GM12878 (cell line): ENCODE measurements at regions not wholly inside any gene's neighbourhood (a gene's known extent, or its start where the extent isn't known, plus 50 kb on each side); places are given as distances from the start of the nearest gene placed in this dataset.

Source experiments
- CEBPB ChIP-seq, 2 experiments: fragments of 150-350 bp in 1 of 2; IDR thresholded peaks; 2 replicates each; pipeline ENCODE4 v1.6.1; 2012 to 2014; ENCODE audit warnings: low read depth in 2 of 2, low read length in 2 of 2, borderline replicate concordance in 1 of 2, inconsistent platforms in 1 of 2
- CTCF ChIP-seq, 3 experiments: IDR thresholded peaks in 2 of 3; conservative IDR thresholded peaks in 1 of 3; 2 replicates each; pipeline ENCODE4 v1.5.1; 2011; ENCODE audit warnings: low read depth in 3 of 3, low read length in 3 of 3, mild to moderate bottlenecking in 3 of 3, control low read depth in 2 of 3, moderate library complexity in 2 of 3, inconsistent platforms in 1 of 3, mixed read lengths in 1 of 3; ENCODE audit not compliant: control insufficient read depth in 2 of 3, insufficient read depth in 1 of 3; ENCODE audit errors: extremely low read depth in 1 of 3
- FOS ChIP-seq: IDR thresholded peaks from 3 replicates; pipeline ENCODE4 v1.6.1; 2011; ENCODE audit warnings: borderline replicate concordance; ENCODE audit not compliant: insufficient read length; ENCODE audit errors: extremely low read depth
- KAT2A ChIP-seq: conservative IDR thresholded peaks from 2 replicates; pipeline ENCODE4 v1.6.1; 2011; ENCODE audit warnings: low read depth, low read length; ENCODE audit not compliant: control insufficient read depth
- MAX ChIP-seq: IDR thresholded peaks from 2 replicates; pipeline ENCODE4 v1.6.1; 2012; ENCODE audit warnings: low read depth, low read length, improper control_type of control experiment
- POLR2AphosphoS5 ChIP-seq: IDR thresholded peaks from 2 replicates; pipeline ENCODE4 v1.6.1; 2011; ENCODE audit warnings: mild to moderate bottlenecking, low read length, inconsistent platforms
- RCOR1 ChIP-seq: conservative IDR thresholded peaks from 2 replicates; pipeline ENCODE4 v1.6.1; 2012; ENCODE audit warnings: low read depth, low read length, improper control_type of control experiment
- RFX5 ChIP-seq: IDR thresholded peaks from 2 replicates; pipeline ENCODE4 v1.6.1; 2011; ENCODE audit warnings: low read depth, low read length, improper control_type of control experiment
- STAT3 ChIP-seq: IDR thresholded peaks from 2 replicates; pipeline ENCODE4 v1.6.1; 2011; ENCODE audit warnings: low read depth, low read length, improper control_type of control experiment
- TF ChIP-seq, protein P1 (sequence below): fragments of 450-650 bp; formaldehyde crosslinking; IDR thresholded peaks from 2 replicates; pipeline ENCODE4 v1.5.0; 2022; ENCODE audit warnings: mild to moderate bottlenecking, missing genetic modification characterization

DNA sequence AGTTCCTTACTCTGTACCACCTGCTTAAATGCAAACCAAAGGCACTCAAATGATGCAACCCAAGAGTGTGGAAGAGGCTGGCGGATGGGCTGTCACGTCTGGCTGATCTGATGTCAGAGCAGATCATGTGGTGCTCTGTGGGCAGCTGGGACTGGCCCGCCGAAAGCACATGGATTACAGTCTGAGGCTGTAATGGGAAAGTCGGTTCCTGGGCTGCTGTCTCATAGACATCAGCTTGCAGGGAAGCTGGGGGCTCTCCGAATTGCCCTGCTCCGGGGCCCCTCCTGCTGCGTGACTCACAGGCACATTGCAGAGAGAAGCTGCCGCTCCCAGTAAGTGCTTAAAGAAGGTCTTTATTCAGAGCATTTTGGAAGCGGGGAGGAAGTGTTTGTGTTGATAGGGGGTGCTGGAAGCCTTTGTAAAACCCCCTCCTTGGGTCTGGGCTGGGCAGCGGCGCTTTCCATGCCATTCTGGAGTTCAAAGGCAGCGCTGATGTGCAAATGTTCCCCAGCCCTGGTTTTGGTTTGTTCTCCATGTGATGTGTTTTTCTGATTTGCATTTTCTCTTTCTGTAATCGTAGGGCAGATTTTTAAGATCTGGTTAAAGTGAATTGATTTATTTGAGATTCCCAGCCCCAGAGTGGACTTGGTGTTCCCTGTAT lies 181.1 kb downstream of the LARP7 start:
- TF ChIP-seq KAT2A, result no peak
- TF ChIP-seq MAX, result peak; percentile 59; the same call in 1 of the 2 replicates
- no peak for TF ChIP-seq STAT3
- TF ChIP-seq POLR2AphosphoS5, result peak; percentile 79
- no peak for TF ChIP-seq FOS
- TF ChIP-seq CEBPB (IDR thresholded peaks at IDR 0.05; ENCODE audit: borderline replicate concordance in 1 of 2, low read depth in 2 of 2, low read length in 2 of 2), result peak in 1 of 2 experiments; percentile 74; a peak in 1 of 4 replicates
- TF ChIP-seq, protein P1, sequence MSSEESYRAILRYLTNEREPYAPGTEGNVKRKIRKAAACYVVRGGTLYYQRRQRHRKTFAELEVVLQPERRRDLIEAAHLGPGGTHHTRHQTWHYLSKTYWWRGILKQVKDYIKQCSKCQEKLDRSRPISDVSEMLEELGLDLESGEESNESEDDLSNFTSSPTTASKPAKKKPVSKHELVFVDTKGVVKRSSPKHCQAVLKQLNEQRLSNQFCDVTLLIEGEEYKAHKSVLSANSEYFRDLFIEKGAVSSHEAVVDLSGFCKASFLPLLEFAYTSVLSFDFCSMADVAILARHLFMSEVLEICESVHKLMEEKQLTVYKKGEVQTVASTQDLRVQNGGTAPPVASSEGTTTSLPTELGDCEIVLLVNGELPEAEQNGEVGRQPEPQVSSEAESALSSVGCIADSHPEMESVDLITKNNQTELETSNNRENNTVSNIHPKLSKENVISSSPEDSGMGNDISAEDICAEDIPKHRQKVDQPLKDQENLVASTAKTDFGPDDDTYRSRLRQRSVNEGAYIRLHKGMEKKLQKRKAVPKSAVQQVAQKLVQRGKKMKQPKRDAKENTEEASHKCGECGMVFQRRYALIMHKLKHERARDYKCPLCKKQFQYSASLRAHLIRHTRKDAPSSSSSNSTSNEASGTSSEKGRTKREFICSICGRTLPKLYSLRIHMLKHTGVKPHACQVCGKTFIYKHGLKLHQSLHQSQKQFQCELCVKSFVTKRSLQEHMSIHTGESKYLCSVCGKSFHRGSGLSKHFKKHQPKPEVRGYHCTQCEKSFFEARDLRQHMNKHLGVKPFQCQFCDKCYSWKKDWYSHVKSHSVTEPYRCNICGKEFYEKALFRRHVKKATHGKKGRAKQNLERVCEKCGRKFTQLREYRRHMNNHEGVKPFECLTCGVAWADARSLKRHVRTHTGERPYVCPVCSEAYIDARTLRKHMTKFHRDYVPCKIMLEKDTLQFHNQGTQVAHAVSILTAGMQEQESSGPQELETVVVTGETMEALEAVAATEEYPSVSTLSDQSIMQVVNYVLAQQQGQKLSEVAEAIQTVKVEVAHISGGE, result no peak
- no peak for TF ChIP-seq RCOR1
- no peak for TF ChIP-seq RFX5
- peak in 1 of 3 experiments; percentile 32; a peak in 1 of 6 replicates for TF ChIP-seq CTCF (IDR thresholded peaks at IDR 0.05 in 2 of 3, conservative IDR thresholded peaks at IDR 0.05 in 1 of 3; ENCODE audit: control insufficient read depth in 2 of 3, extremely low read depth in 1 of 3, insufficient read depth in 1 of 3, low read depth in 3 of 3, low read length in 3 of 3)
